PC-9 (cell line): ENCODE measurements at regions not wholly inside any gene's neighbourhood (a gene's known extent, or its start where the extent isn't known, plus 50 kb on each side); places are given as distances from the start of the nearest gene placed in this dataset.

Source experiments
- BruUV-seq: library from RNA; stranded (reverse); fragments of 400-500 nt; replicated peaks from 2 replicates; lab custom pipeline; 2021; lab: Mats Ljungman, UMichigan
- CTCF ChIA-PET: fragments of 300-600 bp; sonication (Branson Sonifier 250); formaldehyde crosslinking; loops from one replicate; lab custom pipeline; 2022; ENCODE audit warnings: antibody characterized with exemption; lab: Charles Lee
- POLR2A ChIA-PET: fragments of 300-600 bp; sonication (Branson Sonifier 250); formaldehyde crosslinking; loops from one replicate; lab custom pipeline; 2022; ENCODE audit warnings: antibody characterized with exemption; ENCODE audit not compliant: unreplicated experiment; lab: Charles Lee
- DNase-seq, 2 experiments: peaks; one replicate each; pipeline versions ENCODE4 v3.0.0 to v3.0.0-alpha.2; 2015 to 2022; ENCODE audit warnings: mixed read lengths in 1 of 2
- H2AFZ ChIP-seq: fragments of 200-600 bp; sonication (generic); 2 replicates; pipeline ENCODE4 v1.8.1; 2017; ENCODE audit warnings: antibody characterized with exemption
- H3F3A ChIP-seq: fragments of 200-600 bp; sonication (generic); 2 replicates; pipeline ENCODE4 v1.8.1; 2017; ENCODE audit warnings: antibody characterized with exemption, mild to moderate bottlenecking, low read depth; ENCODE audit not compliant: insufficient read depth
- H3K27ac ChIP-seq: fragments of 200-600 bp; sonication (generic); 2 replicates; pipeline ENCODE4 v1.6.1; 2016; ENCODE audit warnings: mixed run types
- H3K27me3 ChIP-seq: fragments of 200-600 bp; sonication (generic); 2 replicates; pipeline ENCODE4 v1.6.1; 2016; ENCODE audit warnings: low read depth, mixed run types; ENCODE audit not compliant: insufficient read depth
- H3K36me3 ChIP-seq: fragments of 200-600 bp; sonication (generic); 2 replicates; pipeline ENCODE4 v1.6.1; 2016; ENCODE audit warnings: low read depth, mixed run types
- H3K4me1 ChIP-seq: fragments of 200-600 bp; sonication (generic); replicated peaks from 2 replicates; pipeline ENCODE4 v1.6.1; 2016; ENCODE audit warnings: mixed run types; ENCODE audit not compliant: insufficient read depth
- H3K4me2 ChIP-seq: fragments of 200-600 bp; sonication (generic); 2 replicates; pipeline ENCODE4 v1.6.1; 2017; ENCODE audit warnings: mixed run types
- H3K4me3 ChIP-seq: fragments of 200-600 bp; sonication (generic); 2 replicates; pipeline ENCODE4 v1.6.1; 2016; ENCODE audit warnings: mixed run types
- H3K79me2 ChIP-seq: fragments of 200-600 bp; sonication (generic); 2 replicates; pipeline ENCODE4 v1.6.1; 2017; ENCODE audit warnings: low read depth, mixed run types
- H3K9me2 ChIP-seq: fragments of 200-600 bp; sonication (generic); 2 replicates; pipeline ENCODE4 v1.8.1; 2017; ENCODE audit warnings: mild to moderate bottlenecking; ENCODE audit not compliant: insufficient read depth
- H3K9me3 ChIP-seq: fragments of 200-600 bp; sonication (generic); 2 replicates; pipeline ENCODE4 v1.8.1; 2016; ENCODE audit warnings: low read depth; ENCODE audit not compliant: insufficient read depth
- H4K20me1 ChIP-seq: fragments of 200-600 bp; sonication (generic); 2 replicates; pipeline ENCODE4 v1.8.1; 2017; ENCODE audit not compliant: insufficient read depth
- EZH2 ChIP-seq: fragments of 200-600 bp; sonication (generic); IDR thresholded peaks from 2 replicates; pipeline ENCODE4 v1.8.0; 2017; ENCODE audit warnings: antibody characterized with exemption, low read depth
- intact Hi-C: fragments of 100-400 bp; cut with micrococcal nuclease; formaldehyde crosslinking; loops from one replicate; pipeline ENCODE4 v1.10.0; 2022; ENCODE audit not compliant: unreplicated experiment
- TF ChIP-seq, protein P1 (sequence below): fragments of 200-600 bp; sonication (generic); conservative IDR thresholded peaks from 2 replicates; pipeline ENCODE4 v1.6.1; 2017; ENCODE audit warnings: mixed run types, antibody characterized with exemption, mild to moderate bottlenecking, moderate library complexity

DNA sequence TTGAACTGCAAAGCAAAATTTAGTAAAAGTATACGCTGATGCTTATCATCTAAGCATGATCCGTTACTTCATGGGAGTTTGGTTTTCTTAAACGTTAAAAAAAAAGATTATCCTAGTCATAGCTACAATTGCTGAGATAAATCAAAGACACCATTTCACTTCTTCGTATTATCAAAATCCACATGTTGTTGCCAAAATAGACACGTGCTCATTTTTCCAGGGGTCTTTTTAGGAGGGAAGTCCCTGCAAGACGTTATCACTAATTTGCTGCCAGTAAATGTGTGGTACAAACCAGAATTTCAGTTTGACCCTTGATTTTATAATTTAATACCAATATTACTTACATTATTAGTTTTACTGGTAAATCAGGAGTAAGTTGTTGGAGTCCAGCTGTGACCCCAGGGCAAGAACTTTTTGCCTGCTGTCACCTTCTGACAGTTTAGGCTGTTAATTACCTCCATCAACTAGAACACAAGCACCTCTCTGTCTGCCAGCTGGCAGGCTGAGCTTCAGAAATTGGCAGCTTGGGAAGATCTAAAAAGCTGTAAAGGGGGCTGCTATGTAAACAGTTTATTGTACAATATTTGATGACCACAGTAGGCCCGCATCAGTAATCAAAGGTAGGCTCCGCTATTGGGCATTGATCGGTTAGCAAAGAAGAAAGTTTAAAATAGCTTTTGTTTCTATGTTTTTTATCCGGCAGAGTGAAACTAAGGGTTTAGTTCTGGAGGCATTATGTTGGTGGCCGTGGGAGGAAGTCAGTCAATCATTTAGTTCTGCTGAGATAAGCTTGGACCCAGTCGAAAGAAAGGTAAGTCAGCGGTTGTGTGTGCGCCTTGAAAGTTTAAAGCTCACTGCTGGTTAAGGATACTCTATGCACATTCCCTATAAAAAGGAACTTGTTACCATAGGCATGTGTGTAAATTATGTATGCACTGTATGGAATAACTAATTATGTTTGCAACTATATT lies 196.4 kb downstream of the FBXO8 start:
- H3K4me2 ChIP-seq: no peak overlapping the region
- no peaks in the 10 kb centered on the region for H4K20me1 ChIP-seq
- H3K4me3 ChIP-seq: no peak overlapping the region
- no peak for DNase-seq
- H3K9me3 ChIP-seq: no peaks in the 10 kb centered on the region
- no peak overlapping the region for H2AFZ ChIP-seq
- TF ChIP-seq, protein P1, sequence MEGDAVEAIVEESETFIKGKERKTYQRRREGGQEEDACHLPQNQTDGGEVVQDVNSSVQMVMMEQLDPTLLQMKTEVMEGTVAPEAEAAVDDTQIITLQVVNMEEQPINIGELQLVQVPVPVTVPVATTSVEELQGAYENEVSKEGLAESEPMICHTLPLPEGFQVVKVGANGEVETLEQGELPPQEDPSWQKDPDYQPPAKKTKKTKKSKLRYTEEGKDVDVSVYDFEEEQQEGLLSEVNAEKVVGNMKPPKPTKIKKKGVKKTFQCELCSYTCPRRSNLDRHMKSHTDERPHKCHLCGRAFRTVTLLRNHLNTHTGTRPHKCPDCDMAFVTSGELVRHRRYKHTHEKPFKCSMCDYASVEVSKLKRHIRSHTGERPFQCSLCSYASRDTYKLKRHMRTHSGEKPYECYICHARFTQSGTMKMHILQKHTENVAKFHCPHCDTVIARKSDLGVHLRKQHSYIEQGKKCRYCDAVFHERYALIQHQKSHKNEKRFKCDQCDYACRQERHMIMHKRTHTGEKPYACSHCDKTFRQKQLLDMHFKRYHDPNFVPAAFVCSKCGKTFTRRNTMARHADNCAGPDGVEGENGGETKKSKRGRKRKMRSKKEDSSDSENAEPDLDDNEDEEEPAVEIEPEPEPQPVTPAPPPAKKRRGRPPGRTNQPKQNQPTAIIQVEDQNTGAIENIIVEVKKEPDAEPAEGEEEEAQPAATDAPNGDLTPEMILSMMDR: no peak
- TF ChIP-seq EZH2: no peak
- POLR2A ChIA-PET: no interaction called here
- no TSS peak for BruUV-seq
- no peaks in the 10 kb centered on the region for H3K79me2 ChIP-seq
- H3K27ac ChIP-seq: no peak overlapping the region
- no peaks in the 10 kb centered on the region for H3K4me1 ChIP-seq
- CTCF ChIA-PET: no interaction called here
- intact Hi-C loops: no loop called here
- H3K27me3 ChIP-seq: no peaks in the 10 kb centered on the region
- H3F3A ChIP-seq: no peaks in the 10 kb centered on the region
- H3K9me2 ChIP-seq: no peaks in the 10 kb centered on the region
- H3K36me3 ChIP-seq: no peaks in the 10 kb centered on the region

DNA sequence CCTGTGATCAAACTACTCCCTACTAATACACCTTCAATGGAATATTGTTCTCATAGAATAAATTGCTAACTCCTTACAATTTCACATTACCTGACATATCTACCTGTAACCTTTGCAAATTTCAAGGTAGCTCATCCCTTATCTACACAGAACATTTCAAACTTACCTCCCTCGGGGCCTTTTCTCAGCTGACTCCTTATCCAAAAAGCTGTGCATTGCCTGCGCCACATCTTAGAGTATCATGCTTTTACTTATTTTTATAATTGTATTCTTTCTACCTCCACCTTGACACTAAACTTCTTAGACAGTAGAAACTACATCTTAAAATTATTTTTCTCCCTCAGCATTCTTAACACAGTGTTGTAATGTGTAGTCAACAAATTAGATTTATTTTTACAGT lies 198.5 kb downstream of the FBXO8 start:
- no peaks in the 10 kb centered on the region for H3K79me2 ChIP-seq
- no peaks in the 10 kb centered on the region for H3K36me3 ChIP-seq
- TF ChIP-seq EZH2: no peak
- TF ChIP-seq, protein P1: no peak
- H3K4me3 ChIP-seq: no peak overlapping the region
- no peak overlapping the region for H3K4me2 ChIP-seq
- H2AFZ ChIP-seq: no peak overlapping the region
- intact Hi-C loops: no loop called here
- no peaks in the 10 kb centered on the region for H4K20me1 ChIP-seq
- H3K27ac ChIP-seq: no peak overlapping the region
- no peaks in the 10 kb centered on the region for H3K4me1 ChIP-seq
- H3K27me3 ChIP-seq: no peaks in the 10 kb centered on the region
- no peaks in the 10 kb centered on the region for H3K9me3 ChIP-seq
- H3F3A ChIP-seq: no peaks in the 10 kb centered on the region
- ChIA-PET POLR2A (no interaction called here), CTCF (no interaction called here)
- no peaks in the 10 kb centered on the region for H3K9me2 ChIP-seq
- no TSS peak for BruUV-seq
- DNase-seq: no peak

DNA sequence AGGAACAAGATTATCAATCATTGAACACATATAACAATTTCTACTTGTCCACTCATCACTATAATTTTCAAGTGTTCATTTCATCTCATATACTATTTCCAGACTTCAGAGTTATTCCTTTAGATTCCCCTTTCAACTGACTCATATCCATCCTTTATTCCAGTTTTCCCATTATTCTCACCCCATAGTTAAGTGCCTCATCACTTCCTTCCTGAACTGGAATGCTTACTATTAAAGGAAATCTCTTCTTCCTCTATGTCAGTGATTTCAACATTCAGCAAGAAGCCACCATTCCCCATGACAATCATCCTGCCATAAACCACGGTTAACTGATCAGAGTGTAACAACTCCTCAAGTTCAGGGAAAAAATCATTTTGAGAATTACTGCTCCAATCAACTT lies 198.9 kb downstream of the FBXO8 start:
- no peak overlapping the region for H3K4me3 ChIP-seq
- TF ChIP-seq EZH2: no peak
- TF ChIP-seq, protein P1: no peak
- BruUV-seq: no TSS peak
- intact Hi-C loops: no loop called here
- CTCF ChIA-PET: no interaction called here
- H2AFZ ChIP-seq: no peak overlapping the region
- H3K36me3 ChIP-seq: no peaks in the 10 kb centered on the region
- H3K9me3 ChIP-seq: no peaks in the 10 kb centered on the region
- no peaks in the 10 kb centered on the region for H3K4me1 ChIP-seq
- POLR2A ChIA-PET: no interaction called here
- no peak overlapping the region for H3K4me2 ChIP-seq
- no peaks in the 10 kb centered on the region for H3K79me2 ChIP-seq
- H3K27ac ChIP-seq: no peak overlapping the region
- H3F3A ChIP-seq: no peaks in the 10 kb centered on the region
- no peak for DNase-seq
- no peaks in the 10 kb centered on the region for H3K9me2 ChIP-seq
- no peaks in the 10 kb centered on the region for H4K20me1 ChIP-seq
- no peaks in the 10 kb centered on the region for H3K27me3 ChIP-seq
